HEK293T (cell line): ENCODE measurements at regions not wholly inside any gene's neighbourhood (a gene's known extent, or its start where the extent isn't known, plus 50 kb on each side); places are given as distances from the start of the nearest gene placed in this dataset.

ENCODE experiments used
- ARNT ChIP-seq: fragments of 450-650 bp; IDR thresholded peaks from 2 replicates; pipeline ENCODE4 v1.6.1; 2017; ENCODE audit warnings: mild to moderate bottlenecking
- FOXA1 ChIP-seq: fragments of 450-650 bp; IDR thresholded peaks from 2 replicates; pipeline ENCODE4 v1.6.1; 2016; ENCODE audit warnings: mild to moderate bottlenecking
- ZNF384 ChIP-seq: fragments of 450-650 bp; IDR thresholded peaks from 2 replicates; pipeline ENCODE4 v1.6.1; 2016

GRCh38 chr6:2549834-2550233 lies 200.9 kb downstream of the MYLK4 start:
- TF ChIP-seq FOXA1 (no peak), ZNF384 (no peak), ARNT (no peak)
